Mesenchymal stem cell (in vitro differentiated cells and primary cell): ENCODE measurements at regions not wholly inside any gene's neighbourhood (a gene's known extent, or its start where the extent isn't known, plus 50 kb on each side); places are given as distances from the start of the nearest gene placed in this dataset.

Experiments
- DNase-seq: peaks from one replicate; pipeline ENCODE4 v3.0.0-alpha.2; 2013
- H2AFZ ChIP-seq: one replicate; pipeline ENCODE4 v1.6.1; 2013; ENCODE audit warnings: low read depth, mild to moderate bottlenecking, control low read depth, inconsistent platforms, low read length, moderate library complexity
- H2AK5ac ChIP-seq: 2 replicates; pipeline ENCODE4 v1.6.1; 2013; ENCODE audit warnings: low read length, moderate library complexity, mild to moderate bottlenecking, inconsistent platforms; ENCODE audit not compliant: severe bottlenecking
- H2BK120ac ChIP-seq: one replicate; pipeline ENCODE4 v1.6.1; 2013; ENCODE audit warnings: low read depth, mild to moderate bottlenecking, inconsistent platforms, low read length, moderate library complexity
- H2BK12ac ChIP-seq, 2 experiments: one replicate each; pipeline ENCODE4 v1.6.1; 2013; ENCODE audit warnings: inconsistent platforms in 2 of 2, low read length in 2 of 2, mild to moderate bottlenecking in 2 of 2, moderate library complexity in 2 of 2, control low read depth in 1 of 2
- H2BK15ac ChIP-seq: one replicate; pipeline ENCODE4 v1.6.1; 2013; ENCODE audit warnings: mild to moderate bottlenecking, low read depth, inconsistent platforms; ENCODE audit not compliant: poor library complexity, severe bottlenecking
- H2BK5ac ChIP-seq: 2 replicates; pipeline ENCODE4 v1.6.1; 2013; ENCODE audit warnings: low read depth, mild to moderate bottlenecking, low read length, control low read depth, inconsistent platforms; ENCODE audit not compliant: poor library complexity, severe bottlenecking
- H3K14ac ChIP-seq, 2 experiments: one replicate each; pipeline ENCODE4 v1.6.1; 2013; ENCODE audit warnings: inconsistent platforms in 2 of 2, low read length in 2 of 2, control low read depth in 1 of 2, mild to moderate bottlenecking in 1 of 2, moderate library complexity in 1 of 2
- H3K18ac ChIP-seq, 2 experiments: one replicate each; pipeline ENCODE4 v1.6.1; 2013; ENCODE audit warnings: inconsistent platforms in 2 of 2, low read length in 2 of 2, control low read depth in 1 of 2, low read depth in 1 of 2, mild to moderate bottlenecking in 1 of 2
- H3K23ac ChIP-seq, 2 experiments: one replicate each; pipeline ENCODE4 v1.6.1; 2013; ENCODE audit warnings: inconsistent platforms in 2 of 2, low read length in 2 of 2, mild to moderate bottlenecking in 2 of 2, moderate library complexity in 2 of 2, control low read depth in 1 of 2
- H3K27ac ChIP-seq: 2 replicates; pipeline ENCODE4 v1.5.1; 2013; ENCODE audit warnings: mild to moderate bottlenecking, moderate library complexity, low read length, control low read depth, inconsistent platforms; ENCODE audit not compliant: poor library complexity, severe bottlenecking
- H3K27me3 ChIP-seq, 2 experiments: 2 replicates each; pipeline versions ENCODE4 v1.6.1 to v1.7.0; 2013; ENCODE audit warnings: low read length in 2 of 2, mild to moderate bottlenecking in 2 of 2, moderate library complexity in 2 of 2, control low read depth in 1 of 2, inconsistent platforms in 1 of 2; ENCODE audit not compliant: control insufficient read depth in 1 of 2, insufficient read depth in 1 of 2
- H3K36me3 ChIP-seq, 2 experiments: 2 replicates each; pipeline versions ENCODE4 v1.6.1 to v1.7.0; 2013; ENCODE audit warnings: low read length in 2 of 2, control low read depth in 1 of 2, inconsistent platforms in 1 of 2, low read depth in 1 of 2, mild to moderate bottlenecking in 1 of 2; ENCODE audit not compliant: insufficient read depth in 2 of 2, control insufficient read depth in 1 of 2
- H3K4ac ChIP-seq, 2 experiments: one replicate each; pipeline ENCODE4 v1.6.1; 2013; ENCODE audit warnings: inconsistent platforms in 2 of 2, low read length in 2 of 2, mild to moderate bottlenecking in 2 of 2, moderate library complexity in 2 of 2, control low read depth in 1 of 2, low read depth in 1 of 2
- H3K4me1 ChIP-seq: 2 replicates; pipeline ENCODE4 v1.6.1; 2013; ENCODE audit warnings: low read depth, low read length, control low read depth; ENCODE audit not compliant: control insufficient read depth, insufficient read depth
- H3K4me2 ChIP-seq: 2 replicates; pipeline ENCODE4 v1.6.1; 2013; ENCODE audit warnings: low read length, mild to moderate bottlenecking, inconsistent platforms; ENCODE audit not compliant: poor library complexity, severe bottlenecking
- H3K4me3 ChIP-seq, 2 experiments: 2 replicates each; pipeline versions ENCODE4 v1.5.1 to v1.7.0; 2013; ENCODE audit warnings: low read length in 2 of 2, mild to moderate bottlenecking in 2 of 2, control low read depth in 1 of 2, low read depth in 1 of 2; ENCODE audit not compliant: insufficient read depth in 1 of 2
- H3K79me1 ChIP-seq: replicated peaks from 2 replicates; pipeline ENCODE4 v1.6.1; 2013; ENCODE audit warnings: mild to moderate bottlenecking, control low read depth, low read length, inconsistent platforms; ENCODE audit not compliant: poor library complexity, severe bottlenecking
- H3K9ac ChIP-seq: 2 replicates; pipeline ENCODE4 v1.7.0; 2013; ENCODE audit warnings: mild to moderate bottlenecking, low read length, moderate library complexity
- H3K9me3 ChIP-seq: 2 replicates; pipeline ENCODE4 v1.7.0; 2013; ENCODE audit warnings: mild to moderate bottlenecking, low read length; ENCODE audit not compliant: control insufficient read depth
- H4K8ac ChIP-seq: one replicate; pipeline ENCODE4 v1.6.1; 2013; ENCODE audit warnings: inconsistent platforms, mild to moderate bottlenecking, low read length, moderate library complexity
- H4K91ac ChIP-seq: one replicate; pipeline ENCODE4 v1.6.1; 2013; ENCODE audit warnings: mild to moderate bottlenecking, low read length, inconsistent platforms
- WGBS: methylation state at CpG from one replicate; pipeline ENCODE4 v1.1.7; 2013; ENCODE audit warnings: mixed read lengths; 5-methylcytosine and 5-hydroxymethylcytosine counted together

- Histone ChIP-seq H2BK15ac (no peak overlapping the region), H3K14ac (no peak overlapping the region), H2BK120ac (no peak overlapping the region), H3K9me3 (no peaks in the 10 kb centered on the region), H2AK5ac (no peak overlapping the region), H3K4me2 (no peak overlapping the region), H2BK12ac (no peak overlapping the region), H3K9ac (no peak overlapping the region), H3K4ac (no peak overlapping the region), H3K18ac (no peak overlapping the region), H3K36me3 (no peaks in the 10 kb centered on the region), H3K4me3 (no peak overlapping the region), H3K27ac (no peak overlapping the region), H2AFZ (no peak overlapping the region), H3K23ac (no peak overlapping the region), H4K8ac (no peak overlapping the region), H3K4me1 (peaks cover 4% of the 10 kb centered on the region), H3K79me1 (no peaks in the 10 kb centered on the region), H2BK5ac (no peak overlapping the region), H4K91ac (no peak overlapping the region), H3K27me3 (no peaks in the 10 kb centered on the region)
- WGBS, result 93% methylated on average over 3 of the region's 3 CpGs
- no peak for DNase-seq
Measured at GRCh38 chr2:12538138-12538694, 178.5 kb upstream of the TRIB2 start.

- Histone ChIP-seq H3K4me1 (peaks cover 8% of the 10 kb centered on the region), H2AK5ac (no peak overlapping the region), H2BK15ac (no peak overlapping the region), H3K4ac (no peak overlapping the region), H2BK12ac (no peak overlapping the region), H4K8ac (no peak overlapping the region), H2AFZ (no peak overlapping the region), H3K4me2 (no peak overlapping the region), H3K14ac (no peak overlapping the region), H2BK120ac (no peak overlapping the region), H4K91ac (no peak overlapping the region), H3K9ac (no peak overlapping the region), H3K23ac (no peak overlapping the region), H3K27me3 (no peaks in the 10 kb centered on the region), H3K36me3 (no peaks in the 10 kb centered on the region), H3K79me1 (no peaks in the 10 kb centered on the region), H3K4me3 (no peak overlapping the region), H2BK5ac (no peak overlapping the region), H3K18ac (no peak overlapping the region), H3K27ac (no peak overlapping the region), H3K9me3 (no peaks in the 10 kb centered on the region)
- DNase-seq, result no peak
- 94% methylated on average over 8 of the region's 9 CpGs for WGBS
Measured at GRCh38 chr2:12539336-12539735, 177.4 kb upstream of the TRIB2 start.

- Histone ChIP-seq H2BK15ac (no peak overlapping the region), H2AK5ac (no peak overlapping the region), H3K23ac (no peak overlapping the region), H3K9me3 (no peaks in the 10 kb centered on the region), H3K4ac (peak overlapping the region in 1 of 2 experiments; percentile 6), H3K18ac (no peak overlapping the region), H3K27me3 (no peaks in the 10 kb centered on the region), H3K4me2 (no peak overlapping the region), H3K4me1 (peaks cover 8% of the 10 kb centered on the region), H4K91ac (no peak overlapping the region), H2AFZ (no peak overlapping the region), H2BK12ac (peak overlapping the region in 1 of 2 experiments; percentile 38), H2BK5ac (no peak overlapping the region), H3K79me1 (no peaks in the 10 kb centered on the region), H4K8ac (no peak overlapping the region), H3K9ac (no peak overlapping the region), H3K14ac (no peak overlapping the region), H3K27ac (no peak overlapping the region), H3K4me3 (no peak overlapping the region), H2BK120ac (no peak overlapping the region), H3K36me3 (no peaks in the 10 kb centered on the region)
- 85% methylated on average over 10 of the region's 10 CpGs for WGBS
- DNase-seq, result no peak
Measured at GRCh38 chr2:12539776-12540562, 176.8 kb upstream of the TRIB2 start.

- peaks cover 6% of the 10 kb centered on the region for H3K4me1 ChIP-seq
- H3K27ac ChIP-seq, result no peak overlapping the region
- H3K23ac ChIP-seq, result no peak overlapping the region
- 84% methylated on average over 11 of the region's 11 CpGs for WGBS
- H3K4me3 ChIP-seq, result no peak overlapping the region
- H4K8ac ChIP-seq, result no peak overlapping the region
- peak overlapping the region; percentile 70 to 82 for H3K18ac ChIP-seq
- H3K9me3 ChIP-seq, result no peaks in the 10 kb centered on the region
- H2BK5ac ChIP-seq, result no peak overlapping the region
- H2BK120ac ChIP-seq, result no peak overlapping the region
- H2AK5ac ChIP-seq, result no peak overlapping the region
- H3K4ac ChIP-seq, result peak overlapping the region in 1 of 2 experiments; percentile 92
- no peak overlapping the region for H2BK15ac ChIP-seq
- peak overlapping the region; percentile 23 for H3K9ac ChIP-seq
- DNase-seq, result no peak
- H2AFZ ChIP-seq, result no peak overlapping the region
- H3K14ac ChIP-seq, result no peak overlapping the region
- no peak overlapping the region for H3K4me2 ChIP-seq
- no peaks in the 10 kb centered on the region for H3K79me1 ChIP-seq
- H3K27me3 ChIP-seq, result no peaks in the 10 kb centered on the region
- peak overlapping the region; percentile 9 for H4K91ac ChIP-seq
- no peaks in the 10 kb centered on the region for H3K36me3 ChIP-seq
- peak overlapping the region; percentile 61 to 75 for H2BK12ac ChIP-seq
Measured at GRCh38 chr2:12543076-12543977, 173.4 kb upstream of the TRIB2 start.
